Prostate gland (tissue), 2 donors: ENCODE measurements at regions not wholly inside any gene's neighbourhood (a gene's known extent, or its start where the extent isn't known, plus 50 kb on each side); places are given as distances from the start of the nearest gene placed in this dataset.
"Not testable (repeated sequence)": the region's sequence is repeated elsewhere in the genome, so short reads cannot be mapped to it uniquely, and the experiment has no call there.

ENCODE experiments used
- DNase-seq: peaks from one replicate; pipeline ENCODE4 v3.0.0-alpha.2; 2019; ENCODE audit warnings: low spot score
- H3K27ac ChIP-seq, 2 donors: fragments of 200-600 bp; sonication (generic); 2 replicates each; pipeline ENCODE4 v1.5.1; 2017 to 2019
- H3K27me3 ChIP-seq: fragments of 200-600 bp; sonication (generic); replicated peaks from 2 replicates; pipeline ENCODE4 v1.5.1; 2019; ENCODE audit not compliant: insufficient read depth
- H3K36me3 ChIP-seq, 2 donors: fragments of 200-600 bp; sonication (generic); 1 replicate in 1 of 2; 2 replicates in 1 of 2; pipeline versions ENCODE4 v1.5.1 to v1.8.1; 2017 to 2019
- H3K4me1 ChIP-seq: fragments of 200-600 bp; sonication (generic); replicated peaks from 2 replicates; pipeline ENCODE4 v1.5.1; 2019
- H3K4me3 ChIP-seq, 2 donors: fragments of 200-600 bp; sonication (generic); 2 replicates each; pipeline ENCODE4 v1.5.1; 2017 to 2019
- H3K9me3 ChIP-seq: fragments of 200-600 bp; sonication (generic); 2 replicates; pipeline ENCODE4 v1.5.1; 2017
- CTCF ChIP-seq, 4 experiments: fragments of 200-600 bp in 2 of 4; fragments of 450-650 bp in 2 of 4; sonication (generic) in 2 of 4; IDR thresholded peaks; 1 replicate in 3 of 4; 2 replicates in 1 of 4; pipeline ENCODE4 v1.5.1; 2016 to 2019; ENCODE audit warnings: antibody characterized with exemption in 4 of 4, mild to moderate bottlenecking in 2 of 4, moderate library complexity in 2 of 4
- POLR2A ChIP-seq: fragments of 450-650 bp; IDR thresholded peaks from one replicate; pipeline ENCODE4 v1.6.1; 2016; ENCODE audit warnings: antibody characterized with exemption, mild to moderate bottlenecking
- POLR2AphosphoS5 ChIP-seq: sonication (generic); formaldehyde crosslinking; IDR thresholded peaks from one replicate; pipeline ENCODE4 v1.6.1; 2017; ENCODE audit warnings: antibody characterized with exemption
- WGBS: methylation state at CpG from one replicate; pipeline ENCODE4 v1.1.5; 2018; 5-methylcytosine and 5-hydroxymethylcytosine counted together
- intact Hi-C: fragments of 100-400 bp; cut with DNase I; formaldehyde crosslinking; loops from one replicate; pipeline ENCODE4 v1.14.2; 2022

DNA sequence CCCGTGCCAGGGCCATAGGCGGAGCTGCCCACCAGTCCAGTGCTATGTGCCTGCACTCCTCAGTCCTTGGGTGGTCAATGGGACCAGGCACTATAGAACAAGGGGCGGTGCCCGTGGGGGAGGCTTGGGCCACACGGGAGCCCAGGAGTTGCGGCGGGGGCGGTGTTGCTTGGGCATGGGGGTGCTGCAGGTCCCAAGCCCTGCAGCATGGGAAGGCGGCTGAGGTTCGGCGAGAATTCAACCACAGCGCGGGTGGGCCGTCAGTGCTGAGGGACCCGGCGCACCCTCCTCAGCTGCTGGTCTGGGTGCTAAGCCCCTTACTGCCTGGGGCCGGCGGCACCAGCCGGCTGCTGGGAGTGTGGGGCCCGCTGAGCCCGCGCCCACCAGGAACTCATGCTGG is 242.2 kb upstream of the SGCG start:
- Histone ChIP-seq H3K27ac (no peak overlapping the region), H3K27me3 (no peaks in the 10 kb centered on the region), H3K4me3 (no peak overlapping the region), H3K36me3 (no peaks in the 10 kb centered on the region), H3K4me1 (no peaks in the 10 kb centered on the region), H3K9me3 (no peaks in the 10 kb centered on the region)
- intact Hi-C loops, result no loop called here
- no peak for DNase-seq
- TF ChIP-seq POLR2AphosphoS5 (no peak), POLR2A (no peak), CTCF (IDR thresholded peaks at IDR 0.05) (no peak)
- 96% methylated on average over 22 of the region's 22 CpGs for WGBS

DNA sequence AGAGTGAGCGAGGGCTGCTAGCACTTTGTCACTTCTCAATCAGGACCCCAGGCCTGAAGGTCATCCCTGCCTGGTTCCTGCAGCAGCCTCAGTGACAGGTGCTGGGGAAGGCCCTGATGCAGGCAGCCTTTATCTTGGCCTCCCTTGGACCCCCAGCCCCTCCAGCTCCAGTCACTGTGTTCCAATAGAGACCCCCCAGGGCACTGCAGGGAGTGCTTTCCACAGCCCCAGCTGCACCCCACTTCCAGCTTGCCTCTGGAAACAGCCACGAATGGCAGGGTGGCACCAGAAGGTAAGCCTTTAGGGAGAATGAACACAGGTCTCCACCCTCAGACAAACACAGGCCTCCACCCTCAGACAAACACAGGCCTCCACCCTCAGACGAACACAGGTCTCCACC is 241.6 kb upstream of the SGCG start:
- Histone ChIP-seq H3K4me1 (no peaks in the 10 kb centered on the region), H3K27me3 (no peaks in the 10 kb centered on the region), H3K27ac (no peak overlapping the region), H3K4me3 (no peak overlapping the region), H3K36me3 (no peaks in the 10 kb centered on the region), H3K9me3 (no peaks in the 10 kb centered on the region)
- TF ChIP-seq POLR2A, result no peak
- intact Hi-C loops, result no loop called here
- WGBS, result 94% methylated on average over 3 of the region's 3 CpGs
- DNase-seq, result no peak

GRCh38 chr13:22940090-22940710 is 240.6 kb upstream of the SGCG start:
- no peaks in the 10 kb centered on the region for H3K36me3 ChIP-seq

DNA sequence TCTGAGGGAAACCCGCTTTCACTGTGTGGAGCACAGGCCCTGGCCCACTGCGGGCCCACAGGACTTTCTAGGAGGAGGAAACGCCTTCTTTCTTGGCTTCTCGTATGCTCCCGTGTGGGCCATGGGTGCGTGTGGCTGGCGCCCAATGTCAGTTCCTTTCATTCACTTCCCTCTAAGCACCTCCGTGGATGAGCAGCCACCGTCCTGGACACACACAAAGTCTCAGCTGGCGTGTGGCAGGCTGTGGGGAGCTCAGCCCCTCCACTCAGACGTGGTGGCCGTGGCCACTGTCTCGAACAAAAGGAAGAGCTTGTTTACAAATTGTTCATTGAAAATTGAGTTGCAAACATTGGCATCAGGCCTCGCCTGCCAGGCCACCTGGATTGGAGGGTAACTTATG is 240.0 kb upstream of the SGCG start:
- no peaks in the 10 kb centered on the region for H3K9me3 ChIP-seq
- H3K4me1 ChIP-seq, result no peaks in the 10 kb centered on the region
- no peak for DNase-seq
- WGBS, result 63% methylated on average over 14 of the region's 14 CpGs
- no peaks in the 10 kb centered on the region for H3K36me3 ChIP-seq
- no peak for TF ChIP-seq POLR2AphosphoS5
- TF ChIP-seq POLR2A, result no peak
- TF ChIP-seq CTCF (IDR thresholded peaks at IDR 0.05), result no peak
- no peak overlapping the region for H3K27ac ChIP-seq
- no peak overlapping the region for H3K4me3 ChIP-seq
- H3K27me3 ChIP-seq, result no peaks in the 10 kb centered on the region
- intact Hi-C loops, result loop anchor here (5.0 kb wide), 1 partner anchor 1427 kb away; no protein-coding TSS in a partner anchor

More at GRCh38 chr13:22940090-22940710, 240.6 kb upstream of the SGCG start:
- TF ChIP-seq POLR2AphosphoS5 (no peak), CTCF (IDR thresholded peaks at IDR 0.05) (no peak), POLR2A (no peak)
- WGBS, result 83% methylated on average over 11 of the region's 11 CpGs
- Histone ChIP-seq H3K27me3 (no peaks in the 10 kb centered on the region), H3K4me3 (no peak overlapping the region), H3K4me1 (no peaks in the 10 kb centered on the region), H3K27ac (no peak overlapping the region), H3K9me3 (no peaks in the 10 kb centered on the region)
- intact Hi-C loops, result loop anchor here (5.0 kb wide), 1 partner anchor 1427 kb away; no protein-coding TSS in a partner anchor
- no peak for DNase-seq

GRCh38 chr13:22941495-22941894 is 239.3 kb upstream of the SGCG start:
- intact Hi-C loops, result loop anchor here (5.0 kb wide), 1 partner anchor 1426 kb away; no protein-coding TSS in a partner anchor

GRCh38 chr13:22942831-22943230 is 237.9 kb upstream of the SGCG start:
- not testable (repeated sequence) for H3K9me3 ChIP-seq, H3K4me1 ChIP-seq, H3K27ac ChIP-seq, H3K36me3 ChIP-seq, H3K27me3 ChIP-seq, DNase-seq, H3K4me3 ChIP-seq
- intact Hi-C loops, result loop anchor here (5.0 kb wide), 1 partner anchor 1424 kb away; no protein-coding TSS in a partner anchor
- 95% methylated on average over 14 of the region's 14 CpGs for WGBS

More at GRCh38 chr13:22941495-22941894, 239.3 kb upstream of the SGCG start:
- WGBS, result 66% methylated on average over 7 of the region's 8 CpGs
- H3K27me3 ChIP-seq, H3K4me1 ChIP-seq, H3K9me3 ChIP-seq, H3K4me3 ChIP-seq, DNase-seq, H3K36me3 ChIP-seq, H3K27ac ChIP-seq: not testable (repeated sequence)
